ENCODE measurements at regions not wholly inside any gene's neighbourhood (a gene's known extent, or its start where the extent isn't known, plus 50 kb on each side); places are given as distances from the start of the nearest gene placed in this dataset.

GRCh38 chr1:60747353-60747752 is 335.0 kb upstream of the NFIA start:
- TF ChIP-seq CTCF (IDR thresholded peaks at IDR 0.05) = no peak
- TF ChIP-seq SP1 (CRISPR knock-in tag; conservative IDR thresholded peaks at IDR 0.05) = no peak
- TF ChIP-seq NFE2L1 (CRISPR knock-in tag; IDR thresholded peaks at IDR 0.05) = no peak
- no peak for TF ChIP-seq ZNF121 (CRISPR knock-in tag; IDR thresholded peaks at IDR 0.05)
- TF ChIP-seq ZNF232 (CRISPR knock-in tag; IDR thresholded peaks at IDR 0.05) = no peak
- no peak for TF ChIP-seq MYBL2 (CRISPR knock-in tag; IDR thresholded peaks at IDR 0.05)
- TF ChIP-seq ZBTB43 (CRISPR knock-in tag; IDR thresholded peaks at IDR 0.05) = no peak
- TF ChIP-seq ZNF425 (CRISPR knock-in tag; conservative IDR thresholded peaks at IDR 0.05) = no peak
- TF ChIP-seq JUN (CRISPR knock-in tag; IDR thresholded peaks at IDR 0.05) = no peak
- TF ChIP-seq NFYB (CRISPR knock-in tag; conservative IDR thresholded peaks at IDR 0.05; ENCODE audit: low read depth) = no peak
- TF ChIP-seq PRRX2 (CRISPR knock-in tag; IDR thresholded peaks at IDR 0.05) = no peak
